ENCODE measurements at regions not wholly inside any gene's neighbourhood (a gene's known extent, or its start where the extent isn't known, plus 50 kb on each side); places are given as distances from the start of the nearest gene placed in this dataset.
"Not testable (repeated sequence)": the region's sequence is repeated elsewhere in the genome, so short reads cannot be mapped to it uniquely, and the experiment has no call there.

DNA sequence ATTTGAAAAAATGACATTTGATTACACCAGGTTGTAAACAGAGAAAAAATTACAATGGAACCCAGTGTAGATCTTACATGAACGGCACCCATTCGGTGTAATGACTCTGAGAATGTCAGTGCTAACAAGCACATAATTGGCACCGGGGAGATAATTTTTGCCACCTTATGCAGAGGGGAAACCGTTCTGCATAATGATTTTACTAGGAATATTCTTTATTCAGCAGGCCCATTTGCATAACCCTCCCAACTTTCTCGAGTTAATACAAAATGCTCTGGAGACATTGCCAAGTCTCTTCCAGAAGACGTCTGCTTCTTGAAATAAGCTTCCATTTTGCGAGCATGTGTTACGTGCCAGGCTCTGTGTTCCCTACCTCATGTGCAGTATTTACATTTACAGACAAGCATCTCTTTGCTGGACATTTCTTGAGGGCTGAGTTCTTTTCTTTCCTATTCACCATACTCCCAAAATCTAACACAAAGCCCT, 275.8 kb downstream of the MIAT start:
- DNase-seq: no peak

DNA sequence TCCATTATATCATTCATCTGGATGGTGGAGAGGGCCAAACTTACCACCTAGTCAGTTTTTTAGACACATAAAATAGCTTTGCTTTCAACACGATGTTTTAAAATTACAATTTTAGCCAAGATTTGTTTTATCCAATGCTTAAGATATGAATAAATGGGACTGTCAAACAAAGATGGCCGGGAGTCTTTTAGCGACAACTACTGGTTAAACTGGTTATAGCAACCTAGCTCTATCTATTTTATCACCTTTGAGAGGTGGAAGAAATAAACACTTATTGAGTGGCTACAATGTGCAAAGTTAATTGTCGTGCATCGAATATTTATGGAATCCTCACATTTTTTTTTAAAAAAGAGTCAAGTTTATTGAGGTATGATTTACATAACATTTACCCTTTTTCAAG, 279.8 kb downstream of the MIAT start:
- DNase-seq: no peak

DNA sequence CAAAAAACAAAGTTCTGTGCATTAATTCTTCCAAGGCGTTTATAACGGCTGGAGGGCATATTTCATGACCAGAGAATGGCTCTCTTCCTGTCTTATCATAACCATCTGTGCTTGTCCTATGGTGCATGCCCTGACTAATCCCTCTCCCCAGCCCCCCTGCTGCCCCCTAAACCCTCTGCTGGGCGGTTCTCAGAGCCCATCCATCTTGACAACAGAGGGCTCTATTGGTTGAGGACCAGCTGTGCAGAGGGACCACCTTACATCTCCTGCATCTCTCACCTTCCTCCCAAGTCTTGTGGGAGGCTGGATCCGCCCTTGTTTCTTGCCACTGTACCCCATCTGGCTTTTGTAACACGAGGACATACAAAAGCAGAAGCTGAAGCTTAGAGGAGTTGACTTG, 282.1 kb downstream of the MIAT start:
- DNase-seq: no peak

DNA sequence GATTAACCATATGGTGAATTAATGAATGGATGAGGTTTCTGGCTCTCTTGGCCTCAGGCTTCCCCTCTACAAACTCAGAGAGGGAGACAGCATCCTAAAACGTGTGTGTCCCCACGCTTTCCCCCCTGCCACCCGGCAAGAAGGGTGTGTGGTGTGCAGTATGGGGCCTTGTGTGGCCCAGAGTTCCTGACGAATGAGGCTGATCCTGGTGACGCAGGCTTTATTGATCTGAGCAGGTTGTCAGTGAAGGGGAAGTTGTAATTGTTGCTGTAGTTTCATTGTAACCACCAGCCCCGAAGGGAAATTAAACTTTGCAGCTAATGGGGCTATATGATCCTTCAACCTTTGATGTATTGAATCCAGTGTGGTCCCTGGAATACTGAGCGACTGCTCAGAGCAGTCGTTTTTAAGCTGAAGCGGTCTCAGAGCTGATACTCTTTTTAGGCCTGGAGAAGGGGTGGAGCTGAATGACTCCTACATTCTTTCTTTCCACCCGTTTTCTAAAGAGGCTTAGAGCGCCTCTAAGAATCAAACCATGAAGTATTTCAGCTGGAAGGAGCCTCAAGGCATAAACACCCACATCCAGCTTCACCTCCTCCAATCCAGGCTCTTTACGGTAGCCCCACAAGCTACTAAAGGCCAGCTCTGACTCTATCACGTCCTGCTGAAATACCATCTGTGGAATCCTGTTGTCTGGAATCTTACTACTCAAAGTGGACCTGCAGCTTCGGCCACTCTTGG, 284.7 kb downstream of the MIAT start:
- no peak for DNase-seq

DNA sequence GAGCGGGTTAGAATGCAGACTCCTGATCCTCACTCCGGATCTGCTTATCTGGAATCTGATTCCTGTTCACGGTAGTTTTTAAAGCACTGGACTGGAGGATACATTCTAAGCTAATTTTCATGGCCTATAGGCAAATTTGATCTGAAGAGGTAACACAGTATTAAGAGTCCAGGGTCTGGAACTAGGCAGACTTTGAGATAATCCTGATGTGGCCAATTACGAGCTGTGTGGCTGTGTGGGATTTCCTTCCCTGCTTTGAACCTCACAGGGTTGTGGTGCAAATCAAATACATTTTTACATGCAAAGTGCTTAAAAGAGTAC, 285.2 kb downstream of the MIAT start:
- no peak for DNase-seq

DNA sequence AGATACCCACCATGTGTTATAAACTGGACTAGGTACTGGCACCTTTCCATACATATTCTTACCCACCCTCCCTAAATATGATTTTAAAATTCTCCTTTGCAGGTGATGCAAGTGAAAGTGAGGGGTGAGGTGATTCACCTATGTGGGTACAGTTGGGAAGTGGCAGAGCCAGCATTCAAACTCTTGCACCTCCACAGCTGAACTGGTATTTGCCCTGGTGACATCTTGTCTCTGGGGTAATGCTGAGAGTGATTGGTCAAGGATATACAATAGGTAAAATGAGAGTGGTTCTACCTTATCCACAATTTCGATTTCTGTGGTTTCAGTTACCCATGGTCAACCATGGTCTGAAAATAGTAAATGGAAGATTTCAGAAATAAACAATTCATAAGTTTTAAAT, 288.2 kb downstream of the MIAT start:
- no peak for DNase-seq

DNA sequence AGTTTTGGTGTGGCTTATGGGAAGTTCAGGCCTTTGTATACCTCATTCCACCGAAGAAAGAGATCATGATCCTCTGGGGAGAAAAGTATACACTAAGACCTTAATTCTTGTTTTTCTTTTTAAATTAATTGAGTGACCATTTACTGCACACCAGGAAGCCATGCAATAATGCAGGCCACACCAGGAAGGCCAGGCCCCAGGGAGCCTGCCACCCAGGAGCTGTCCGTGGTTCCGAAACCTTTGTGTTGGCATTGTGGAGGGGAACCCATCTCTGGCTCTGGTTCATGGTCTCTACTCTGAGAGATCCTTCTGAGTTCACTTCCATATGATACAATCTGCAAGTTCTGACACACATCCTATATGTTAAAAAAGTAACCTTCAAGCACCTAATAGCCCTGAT, 291.8 kb downstream of the MIAT start:
- DNase-seq: no peak

DNA sequence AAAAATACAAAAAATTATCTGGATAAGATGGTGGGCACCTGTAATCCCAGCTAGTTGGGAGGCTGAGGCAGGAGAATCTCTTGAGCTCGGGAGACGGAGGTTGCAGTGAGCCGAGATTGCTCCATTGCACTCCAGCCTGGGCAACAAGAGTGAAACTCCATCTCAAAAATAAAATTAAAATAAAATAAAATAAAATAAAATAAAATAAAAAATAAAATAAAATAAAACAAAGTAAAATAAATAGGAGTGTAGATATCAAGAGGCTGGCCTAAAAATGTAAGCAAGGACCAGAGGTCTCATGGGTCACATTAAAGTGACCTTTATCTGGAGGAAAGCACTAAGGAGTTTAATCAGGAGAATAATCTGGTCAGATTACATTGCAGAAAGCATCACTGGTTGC, 293.8 kb downstream of the MIAT start:
- not testable (repeated sequence) for DNase-seq

DNA sequence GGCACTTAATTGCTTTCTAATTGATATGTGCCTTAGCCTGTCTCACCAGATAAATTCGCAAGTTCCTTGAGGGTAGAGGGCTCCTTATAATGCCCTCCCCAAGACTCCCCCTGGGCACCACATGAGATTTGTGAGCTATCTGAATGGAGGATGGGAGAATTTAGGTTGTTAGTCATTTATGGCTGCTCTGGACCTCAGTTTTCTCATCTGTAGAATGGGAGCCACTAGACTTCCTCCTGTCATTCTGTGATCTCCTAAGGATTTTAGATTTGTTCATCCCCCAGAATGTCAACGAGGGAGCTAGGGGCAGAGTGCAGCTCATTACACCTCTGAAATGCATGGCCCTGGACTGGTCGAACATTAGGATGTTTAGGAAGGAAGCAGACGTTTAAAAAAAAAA, 294.6 kb downstream of the MIAT start:
- DNase-seq: no peak

DNA sequence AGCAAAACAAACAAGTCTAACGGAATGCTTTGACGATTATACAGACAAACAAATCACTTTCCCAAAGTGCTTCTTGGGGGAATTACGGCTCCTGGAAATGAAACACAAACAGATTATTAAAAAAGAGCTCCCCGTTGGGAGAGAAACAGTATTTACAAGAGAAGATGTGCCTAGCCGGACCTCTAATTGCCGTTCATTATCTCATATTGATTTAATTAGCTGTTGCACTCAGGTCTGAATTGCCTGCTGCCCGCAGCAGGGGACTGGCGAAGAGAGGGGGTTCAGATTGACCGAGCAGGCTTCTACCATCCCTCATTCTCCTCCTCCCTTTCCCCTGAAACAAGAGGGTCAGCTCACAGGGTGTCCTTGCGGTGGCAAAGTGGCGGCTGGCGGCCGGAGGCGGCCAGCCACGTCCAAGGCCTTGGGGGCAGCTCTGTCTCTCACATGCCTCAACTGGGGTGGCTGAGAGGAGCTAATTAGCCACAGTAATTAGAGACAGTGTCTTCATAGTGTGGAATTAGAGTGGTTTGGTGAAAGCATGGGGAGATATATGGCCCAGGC, 295.1 kb downstream of the MIAT start:
- DNase-seq: no peak

DNA sequence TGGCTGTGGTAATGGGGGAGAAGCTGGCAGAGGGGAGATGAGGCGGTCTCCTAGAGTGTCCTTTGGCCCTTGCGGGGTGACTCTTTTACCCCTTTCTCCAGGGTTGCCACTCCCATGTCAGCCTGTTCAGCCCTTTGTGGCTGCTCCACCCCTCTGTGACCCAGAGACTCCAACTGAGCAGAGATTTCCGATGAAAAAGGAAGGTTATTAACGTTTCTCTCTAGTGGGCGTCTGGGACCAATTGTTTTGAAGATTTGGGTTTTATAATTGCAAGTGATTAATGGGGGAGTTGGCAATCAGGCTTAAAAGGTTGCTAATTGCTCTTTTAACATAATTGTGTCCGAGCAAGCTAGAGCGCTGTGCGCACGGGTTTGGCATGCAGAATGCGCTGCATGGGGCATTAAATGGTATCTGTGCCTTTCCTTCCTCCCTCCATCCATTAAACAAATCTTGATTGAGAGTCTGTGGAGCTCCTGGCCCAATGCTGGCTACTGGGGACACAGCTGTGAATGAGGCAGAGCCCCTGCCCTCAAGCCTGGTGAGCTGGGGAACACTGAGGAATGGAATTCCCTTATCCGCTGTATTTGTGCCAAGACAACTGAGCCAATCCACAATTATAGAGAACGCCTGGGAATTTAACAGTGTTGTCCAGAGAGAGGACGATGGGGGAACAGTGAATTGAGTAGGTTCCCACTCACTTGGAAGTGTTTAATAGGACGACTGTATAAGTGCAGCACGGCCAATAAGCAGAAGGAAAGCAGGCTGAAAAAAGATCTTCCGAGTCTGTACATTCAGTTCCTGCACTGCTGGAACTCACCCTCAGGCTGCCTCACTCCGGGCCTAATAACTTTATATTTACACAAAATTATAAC, 295.9 kb downstream of the MIAT start:
- no peak for DNase-seq

DNA sequence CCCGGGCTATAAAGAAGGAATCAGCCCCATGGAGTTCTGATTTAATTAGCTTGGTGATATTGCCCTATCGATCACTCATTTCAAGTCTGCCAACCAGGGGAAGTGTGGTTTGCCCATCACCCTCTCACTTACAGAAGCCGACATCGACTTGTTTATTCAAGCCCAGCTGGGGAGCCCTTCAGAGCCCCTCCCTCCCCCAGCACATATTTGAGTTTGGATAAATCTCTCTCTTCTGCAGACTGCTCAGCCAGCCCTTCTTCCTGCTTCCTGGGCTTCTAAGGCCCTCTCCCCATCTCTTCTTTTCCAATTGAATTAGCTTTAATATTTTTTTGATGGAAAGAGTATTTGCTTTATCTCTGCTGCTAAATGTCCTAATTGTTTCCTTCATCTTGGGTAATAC, 299.0 kb downstream of the MIAT start:
- DNase-seq: no peak

DNA sequence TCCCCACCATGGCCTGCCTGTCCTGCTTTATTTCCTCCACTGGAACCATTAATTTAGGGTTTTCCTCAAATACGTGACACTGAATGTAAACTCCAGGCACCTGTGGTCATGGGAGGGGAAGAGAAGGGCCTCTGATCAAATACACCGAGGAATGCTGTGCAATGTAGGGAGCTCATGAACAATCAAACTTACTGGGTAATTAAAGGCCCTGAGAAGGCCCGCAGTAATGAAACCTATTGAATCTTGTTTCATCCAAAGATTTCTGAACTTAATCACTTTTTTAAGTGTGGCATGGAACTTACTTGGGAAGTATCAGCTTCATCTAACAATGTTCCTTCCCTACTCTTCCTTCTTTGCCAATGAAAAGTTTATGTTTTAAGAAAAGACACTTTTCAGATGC, 299.8 kb downstream of the MIAT start:
- no peak for DNase-seq

DNA sequence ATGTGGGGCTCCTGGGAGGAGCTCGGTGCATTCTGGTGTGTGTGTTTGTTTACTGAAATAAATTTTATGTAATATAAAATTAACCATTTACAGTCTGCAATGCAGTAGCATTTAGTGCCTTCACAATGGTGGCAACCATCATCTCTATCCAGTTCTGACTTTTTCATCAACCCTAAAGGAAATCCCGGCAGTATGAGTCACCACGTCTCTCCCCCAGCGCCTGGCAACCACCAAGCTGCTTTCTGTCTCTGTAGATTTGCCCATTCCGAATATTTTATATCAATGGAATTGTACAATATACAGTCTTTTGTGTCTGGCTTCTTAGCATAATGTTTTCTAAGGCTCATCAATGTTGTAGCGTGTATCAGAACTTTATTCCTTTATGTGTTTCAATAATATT, 300.5 kb downstream of the MIAT start:
- DNase-seq: no peak

DNA sequence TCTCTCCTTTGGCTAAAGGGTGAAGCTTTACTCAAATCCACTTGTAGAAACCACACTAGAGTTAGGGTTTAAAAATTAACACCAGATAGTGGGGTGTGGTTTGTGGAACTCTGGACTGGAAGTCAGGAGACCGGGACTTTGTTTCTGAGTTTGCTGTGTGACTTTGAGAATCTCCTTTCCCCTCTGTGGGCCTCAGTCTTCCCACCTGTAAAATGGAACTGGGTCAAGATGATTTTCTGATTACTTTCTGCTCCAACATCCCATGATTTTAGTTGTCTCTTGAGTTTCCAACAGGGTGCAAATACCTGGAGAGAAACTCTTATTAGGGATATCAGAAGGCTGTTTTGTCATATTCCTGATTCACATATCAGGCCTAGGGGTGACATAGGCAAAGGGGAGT, 301.0 kb downstream of the MIAT start:
- no peak for DNase-seq

DNA sequence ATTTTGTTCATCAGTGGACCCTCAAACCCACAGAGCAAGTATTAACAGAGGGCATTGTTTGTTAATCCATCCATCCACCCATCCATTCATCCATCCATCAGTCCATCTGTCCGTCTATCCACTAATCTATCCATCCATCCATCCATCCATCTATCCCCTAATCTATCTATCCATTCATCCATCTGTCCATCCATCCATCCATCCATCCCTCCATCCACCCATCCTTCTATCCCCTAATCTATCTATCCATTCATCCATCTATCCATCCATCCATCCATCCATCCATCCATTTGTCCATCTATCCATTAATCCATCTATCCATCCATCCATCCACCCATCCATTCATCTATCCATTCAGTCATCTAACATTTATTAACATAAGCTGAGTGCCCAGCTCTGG, 307.3 kb downstream of the MIAT start:
- DNase-seq: no peak

DNA sequence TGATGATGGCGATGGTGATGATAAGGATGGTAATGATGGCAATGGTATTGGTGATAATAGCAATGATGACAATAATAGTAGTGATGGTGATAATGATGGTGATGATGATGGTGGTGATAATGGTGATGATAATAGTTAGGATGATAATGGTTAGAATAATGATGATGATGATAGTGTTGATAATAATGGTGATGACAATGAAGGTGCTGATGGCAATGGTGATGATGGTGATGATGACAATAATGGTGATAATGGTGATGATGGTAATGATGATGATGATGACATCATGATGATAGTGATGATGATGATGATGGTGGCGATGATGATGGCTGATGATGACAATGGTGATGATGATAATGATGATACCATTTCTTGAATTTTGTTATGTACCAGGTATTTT, 309.9 kb downstream of the MIAT start:
- DNase-seq: no peak

DNA sequence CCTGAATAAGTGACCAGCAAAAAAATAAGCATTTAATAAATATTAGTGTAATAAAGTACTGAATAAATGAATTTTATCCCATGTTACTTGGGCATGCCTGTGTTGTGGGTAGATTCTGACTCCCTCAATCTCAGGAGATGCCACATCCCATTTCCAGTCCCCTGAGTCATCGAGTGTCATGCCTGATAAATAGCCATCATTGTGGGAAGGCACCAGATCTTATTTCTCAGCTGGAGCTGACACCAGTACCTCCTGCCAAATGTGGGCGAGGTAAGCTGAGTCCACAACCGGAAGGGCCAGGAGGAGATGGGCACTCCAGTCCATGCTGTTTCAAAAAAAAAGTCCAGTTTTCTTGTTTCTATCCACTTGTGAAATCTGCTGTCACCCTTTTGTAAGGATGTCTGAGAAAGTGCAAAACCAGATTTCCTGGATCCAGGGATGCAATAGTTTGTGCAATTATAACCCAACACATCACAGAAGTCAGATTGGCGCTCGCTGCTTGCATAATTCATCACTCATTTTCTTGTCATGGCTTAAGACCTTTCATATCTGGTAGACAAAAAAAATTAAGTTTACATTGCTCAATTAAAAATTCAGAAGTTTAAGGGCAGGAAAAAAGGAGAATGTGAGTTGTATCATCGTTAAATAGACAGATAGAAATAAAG, 311.6 kb downstream of the MIAT start:
- no peak for DNase-seq

DNA sequence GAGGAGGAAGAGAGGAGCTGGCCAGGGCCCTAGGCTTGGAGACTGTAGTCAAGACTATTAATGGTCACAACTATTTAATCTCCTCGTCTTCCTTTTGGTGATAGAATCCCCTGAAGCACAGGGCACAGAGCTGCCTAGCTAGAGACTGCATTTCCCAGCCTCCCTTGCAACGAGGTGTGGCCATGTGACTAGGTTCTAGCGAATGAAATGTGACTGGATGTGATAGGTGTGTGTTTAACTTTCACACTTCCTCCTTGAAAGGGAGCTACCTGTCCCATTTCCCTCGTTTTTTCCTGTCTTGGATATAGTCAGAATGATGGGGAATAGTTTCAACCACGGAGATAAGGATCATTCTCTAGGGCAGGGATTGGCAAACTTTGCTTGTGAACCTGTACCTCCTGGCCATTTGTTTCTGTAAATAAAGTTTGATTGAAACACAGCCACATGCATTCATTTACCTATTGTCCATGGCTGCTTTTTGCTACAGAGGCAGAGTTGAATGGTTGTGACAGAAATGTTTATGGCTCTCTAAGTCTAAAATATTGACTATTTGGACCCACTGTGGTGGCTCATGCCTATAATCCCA, 313.5 kb downstream of the MIAT start:
- no peak for DNase-seq

DNA sequence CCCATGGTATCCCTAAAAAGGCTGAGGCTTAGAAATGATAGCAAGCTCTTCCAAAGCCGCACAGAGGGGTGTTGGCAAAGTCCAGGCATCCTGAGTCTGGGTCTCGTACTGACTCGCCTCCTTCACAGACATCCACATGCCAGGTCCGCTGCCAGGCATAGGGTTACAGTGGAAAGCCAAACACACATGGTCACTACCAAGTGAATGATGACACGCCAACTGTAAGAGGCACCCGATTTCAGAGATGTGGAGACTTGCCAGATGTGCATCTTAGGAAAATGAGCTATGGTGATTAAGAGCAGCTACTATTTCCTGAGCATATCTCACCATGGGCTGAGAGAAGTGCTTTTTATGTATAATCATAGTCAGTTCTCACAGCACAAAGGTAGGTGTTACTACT, 314.9 kb downstream of the MIAT start:
- DNase-seq: no peak

DNA sequence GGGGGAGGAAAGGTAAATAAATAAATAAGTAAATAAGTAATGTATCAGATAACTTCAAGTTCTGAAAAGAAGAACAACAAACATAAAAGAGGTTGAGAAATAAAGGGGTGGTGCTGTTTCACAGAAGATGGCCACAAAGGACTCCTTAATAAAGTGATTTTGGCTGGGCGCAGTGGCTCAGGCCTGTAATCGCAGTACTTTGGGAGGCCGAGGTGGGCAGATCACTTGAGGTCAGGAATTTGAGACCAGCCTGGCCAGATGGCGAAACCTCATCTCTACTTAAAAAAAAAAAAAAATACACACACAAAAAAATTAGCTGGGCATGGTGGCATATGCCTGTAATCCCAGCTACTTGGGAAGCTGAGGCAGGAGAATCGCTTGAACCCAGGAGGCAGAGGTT, 315.5 kb downstream of the MIAT start:
- not testable (repeated sequence) for DNase-seq

DNA sequence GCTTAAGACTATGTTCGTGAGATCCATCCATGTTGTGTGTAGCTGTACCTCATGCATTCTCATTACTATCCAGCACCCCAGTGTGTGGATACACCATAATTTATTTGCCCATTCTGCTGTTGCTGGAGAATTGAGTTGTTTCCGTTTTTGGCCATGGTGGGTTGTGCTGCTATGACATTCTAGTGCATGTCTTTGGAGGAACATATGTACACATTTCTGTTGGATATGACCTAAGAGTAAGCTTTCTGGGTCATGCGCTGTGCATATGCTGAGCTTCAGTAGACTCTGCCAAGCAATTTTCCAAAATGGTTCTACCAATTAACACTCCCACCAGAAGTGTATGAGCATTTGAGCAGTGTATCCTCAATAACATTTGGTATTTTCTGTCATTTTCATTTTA, 316.6 kb downstream of the MIAT start:
- no peak for DNase-seq

Measured in activated CD4-positive, alpha-beta T cell treated with anti-CD3 and anti-CD28 coated beads for 48 hours (primary cell).